GM12872 (cell line): ENCODE measurements at regions not wholly inside any gene's neighbourhood (a gene's known extent, or its start where the extent isn't known, plus 50 kb on each side); places are given as distances from the start of the nearest gene placed in this dataset.

Experiments
- TF ChIP-seq, protein P1 (sequence below): IDR thresholded peaks from 3 replicates; pipeline ENCODE4 v1.5.1; 2011; ENCODE audit warnings: low read depth, mild to moderate bottlenecking, low read length, moderate library complexity; ENCODE audit not compliant: insufficient read depth

DNA sequence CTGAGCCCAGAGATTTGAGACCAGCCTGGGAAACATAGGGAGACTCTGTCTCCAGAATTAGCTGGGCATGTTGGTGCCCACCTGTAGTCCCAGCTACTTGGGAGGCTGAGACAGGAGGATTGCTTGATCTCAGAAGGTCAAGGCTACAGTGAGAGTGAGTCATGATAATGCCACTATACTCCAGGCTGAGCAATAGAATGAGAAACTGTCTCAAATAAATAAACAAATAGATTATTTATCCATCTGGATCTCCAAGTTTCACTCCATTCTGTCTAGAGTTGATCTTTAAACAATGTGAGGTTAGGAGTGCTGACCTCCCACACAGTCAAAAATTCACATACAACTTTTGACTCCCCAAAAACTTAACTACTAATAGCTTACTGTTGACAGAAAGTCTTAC is 106.8 kb upstream of the PALMD start:
- TF ChIP-seq, protein P1, sequence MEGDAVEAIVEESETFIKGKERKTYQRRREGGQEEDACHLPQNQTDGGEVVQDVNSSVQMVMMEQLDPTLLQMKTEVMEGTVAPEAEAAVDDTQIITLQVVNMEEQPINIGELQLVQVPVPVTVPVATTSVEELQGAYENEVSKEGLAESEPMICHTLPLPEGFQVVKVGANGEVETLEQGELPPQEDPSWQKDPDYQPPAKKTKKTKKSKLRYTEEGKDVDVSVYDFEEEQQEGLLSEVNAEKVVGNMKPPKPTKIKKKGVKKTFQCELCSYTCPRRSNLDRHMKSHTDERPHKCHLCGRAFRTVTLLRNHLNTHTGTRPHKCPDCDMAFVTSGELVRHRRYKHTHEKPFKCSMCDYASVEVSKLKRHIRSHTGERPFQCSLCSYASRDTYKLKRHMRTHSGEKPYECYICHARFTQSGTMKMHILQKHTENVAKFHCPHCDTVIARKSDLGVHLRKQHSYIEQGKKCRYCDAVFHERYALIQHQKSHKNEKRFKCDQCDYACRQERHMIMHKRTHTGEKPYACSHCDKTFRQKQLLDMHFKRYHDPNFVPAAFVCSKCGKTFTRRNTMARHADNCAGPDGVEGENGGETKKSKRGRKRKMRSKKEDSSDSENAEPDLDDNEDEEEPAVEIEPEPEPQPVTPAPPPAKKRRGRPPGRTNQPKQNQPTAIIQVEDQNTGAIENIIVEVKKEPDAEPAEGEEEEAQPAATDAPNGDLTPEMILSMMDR: no peak

DNA sequence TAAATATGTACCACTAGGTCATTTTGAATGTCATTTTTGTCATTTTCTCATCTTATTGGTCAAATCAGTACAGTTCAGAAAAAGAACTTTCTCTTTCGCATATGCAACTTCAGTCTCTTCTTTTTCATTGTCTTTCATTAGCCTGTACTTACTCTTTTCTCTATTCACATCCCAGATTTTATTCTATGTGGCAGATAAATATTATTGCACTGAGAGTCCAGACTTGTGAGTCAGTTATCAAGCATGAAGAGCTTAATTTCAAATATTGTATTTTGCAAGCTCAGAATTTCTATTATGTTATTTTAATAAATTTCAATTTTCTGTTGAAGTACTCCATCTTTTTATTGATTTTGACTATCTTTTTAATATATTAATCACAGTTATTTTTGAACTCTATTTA is 105.2 kb upstream of the PALMD start:
- TF ChIP-seq, protein P1: no peak

DNA sequence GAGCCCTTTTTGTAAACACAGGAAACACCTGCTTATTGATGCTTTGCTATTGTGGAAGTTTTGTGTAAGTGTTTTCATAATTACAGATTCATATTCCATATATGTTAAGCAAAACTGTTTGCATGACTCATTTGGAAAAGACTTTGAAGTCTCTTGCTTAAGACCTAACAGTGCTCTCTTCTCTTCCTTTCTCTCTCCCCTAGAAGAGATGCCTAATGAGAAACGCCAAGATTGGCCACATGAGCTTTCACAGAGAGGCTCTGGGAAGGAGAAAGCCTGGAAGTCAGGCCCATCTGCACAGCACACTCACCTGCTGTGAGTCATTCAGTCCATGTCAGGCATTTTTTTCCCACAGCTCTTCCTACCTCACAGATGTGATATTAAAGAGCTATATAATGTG is 101.6 kb upstream of the PALMD start:
- TF ChIP-seq, protein P1: no peak

DNA sequence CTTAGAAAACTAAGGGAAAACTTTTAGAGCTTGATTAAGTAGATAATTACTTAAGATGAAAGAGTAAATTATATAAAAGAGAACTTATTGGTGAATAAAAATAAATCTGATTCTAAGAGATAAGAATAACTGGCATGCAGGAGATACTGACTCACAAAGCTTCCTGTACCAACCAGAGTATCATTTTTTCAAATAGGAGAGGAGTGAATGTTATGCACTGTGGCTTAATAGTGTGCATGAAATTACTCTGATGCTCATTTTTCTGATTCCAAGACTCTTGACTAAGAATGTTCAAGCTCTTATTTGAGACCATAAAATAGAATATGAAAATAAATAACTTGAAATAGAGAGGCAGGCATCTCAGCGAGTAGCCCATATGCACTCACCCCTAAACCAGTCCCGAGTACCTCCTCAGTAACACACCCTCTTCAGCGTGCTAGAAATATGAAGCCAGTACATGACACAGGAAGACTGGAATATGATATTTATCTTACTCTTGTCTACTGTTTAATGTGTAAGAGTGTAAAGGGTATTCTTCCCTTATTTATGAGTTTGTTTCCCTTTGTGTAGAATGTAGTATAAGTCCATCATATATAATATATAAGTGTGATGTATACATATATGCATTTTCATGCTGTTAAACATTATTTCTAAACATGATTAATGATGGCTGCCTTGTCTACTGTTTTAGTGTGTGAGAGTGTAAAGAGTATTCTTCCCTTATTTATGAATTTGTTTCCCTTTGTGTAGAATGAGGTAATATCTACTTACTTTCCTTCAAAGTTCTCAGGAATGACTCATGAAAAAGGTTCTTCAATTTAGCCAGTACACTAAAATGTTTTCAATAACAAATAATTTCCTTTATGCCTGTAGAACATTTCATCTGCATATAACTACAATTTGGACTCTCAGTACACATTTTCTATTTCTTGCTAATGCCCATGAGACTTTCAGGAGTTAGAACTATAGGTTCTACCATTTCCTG is 99.2 kb upstream of the PALMD start:
- TF ChIP-seq, protein P1: no peak

DNA sequence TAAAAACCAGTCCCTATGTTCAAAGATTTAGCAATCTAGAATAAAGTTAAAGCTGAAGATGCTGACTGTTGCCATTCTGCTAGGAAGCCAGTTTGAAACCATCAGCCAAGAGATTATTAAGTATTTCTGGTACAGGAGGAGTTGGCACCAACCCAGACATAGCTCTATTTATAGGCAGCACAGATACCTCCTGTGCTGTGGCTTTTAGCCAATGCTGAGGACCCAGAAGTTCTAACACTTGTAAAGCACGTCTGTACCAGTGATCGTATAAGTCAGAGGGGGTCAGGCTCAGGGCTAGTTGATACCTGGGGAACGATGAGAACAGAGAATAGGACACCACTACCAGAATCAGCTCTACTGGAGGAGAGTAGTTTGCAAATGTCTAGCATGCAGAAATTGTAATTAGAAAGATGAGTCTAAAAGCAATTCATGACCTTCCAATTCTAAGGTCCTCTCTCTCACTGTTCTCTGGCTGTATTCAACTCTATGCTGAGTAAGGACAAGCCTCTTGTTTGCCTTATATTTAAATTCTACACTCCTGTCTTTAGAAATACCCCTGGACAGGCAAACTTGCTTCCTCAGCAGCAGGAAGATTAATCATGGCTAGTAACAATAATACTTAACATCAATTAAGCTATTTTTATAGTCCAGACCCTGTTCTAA is 96.8 kb upstream of the PALMD start:
- TF ChIP-seq, protein P1: no peak

DNA sequence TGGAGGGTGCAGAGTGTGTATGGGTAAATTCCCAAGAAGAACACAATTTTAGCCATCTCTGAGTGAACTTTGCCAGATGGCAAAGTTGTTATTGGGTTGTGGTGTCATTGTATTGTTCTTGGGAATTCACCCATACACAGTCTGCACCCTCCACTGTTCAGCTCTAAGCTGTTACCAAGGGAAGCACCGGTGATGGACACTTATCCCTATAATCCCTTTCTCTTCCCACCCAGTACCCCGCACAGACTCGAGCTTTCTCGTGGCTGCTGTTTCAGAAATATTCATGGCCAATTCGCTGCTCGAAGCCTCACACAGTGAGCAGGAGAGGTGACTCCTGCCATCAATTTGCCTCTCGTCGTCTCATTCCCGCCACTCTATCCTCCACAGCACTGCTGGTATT is 95.7 kb upstream of the PALMD start:
- TF ChIP-seq, protein P1: no peak

DNA sequence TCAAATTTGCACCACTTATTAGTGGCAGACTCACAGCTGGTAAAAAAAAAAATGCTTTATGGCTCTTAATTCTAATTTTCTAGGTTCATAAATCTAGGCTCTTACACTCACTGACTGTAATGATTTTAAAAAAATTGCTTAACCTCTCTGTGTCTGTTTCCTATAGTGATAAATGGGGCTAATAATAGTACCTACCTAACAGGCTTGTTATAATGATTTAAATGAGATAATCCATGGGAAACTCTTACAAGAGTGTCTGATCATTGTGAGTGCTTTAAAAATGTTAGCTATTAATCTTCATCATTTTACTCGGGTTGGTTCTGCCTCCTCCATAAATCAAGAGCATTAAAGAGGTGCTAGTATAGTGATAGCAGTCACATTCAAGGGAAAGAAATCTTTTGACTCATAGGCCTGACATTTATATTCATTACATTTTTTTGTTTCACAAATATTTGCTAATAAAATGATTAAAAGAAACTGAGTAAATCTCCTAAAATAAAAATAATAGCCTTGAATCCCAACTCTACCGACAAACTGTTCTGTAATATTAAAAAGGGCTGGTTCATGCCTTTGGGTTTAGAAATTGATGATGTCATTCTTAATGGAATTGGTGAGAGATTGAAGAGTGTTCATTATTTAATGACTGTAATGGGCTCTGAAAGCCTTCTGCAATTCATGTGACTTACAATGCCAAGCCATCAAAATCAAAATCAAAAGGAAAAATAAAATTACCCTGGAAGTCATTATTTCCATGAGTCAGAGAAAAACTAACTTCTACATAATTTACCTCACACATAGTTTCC is 93.9 kb upstream of the PALMD start:
- TF ChIP-seq, protein P1: no peak
